WTC11 (cell line): ENCODE measurements at regions not wholly inside any gene's neighbourhood (a gene's known extent, or its start where the extent isn't known, plus 50 kb on each side); places are given as distances from the start of the nearest gene placed in this dataset.

Experiments
- ATAC-seq: fragments of 200-7000 bp; cut with Tn5 transposase; 2 replicates; pipeline ENCODE4 v1.10.0; 2021; ENCODE audit warnings: mild to moderate bottlenecking, moderate library complexity
- CTCF ChIA-PET: fragments of 300-600 bp; sonication (Branson Sonifier 250); formaldehyde crosslinking; loops from one replicate; lab custom pipeline; 2021; ENCODE audit warnings: antibody characterized with exemption; lab: Charles Lee
- POLR2A ChIA-PET: fragments of 350-600 bp; sonication (Branson Sonifier 250); formaldehyde crosslinking; loops from one replicate; lab custom pipeline; 2021; ENCODE audit warnings: antibody characterized with exemption; lab: Charles Lee
- DNase-seq: peaks from one replicate; pipeline ENCODE4 v3.0.0; 2021; ENCODE audit warnings: low spot score
- H3K27ac Mint-ChIP-seq: 2 replicates; pipeline ENCODE4 v1.8.0; 2021; ENCODE audit warnings: mixed read lengths
- H3K27me3 Mint-ChIP-seq: 2 replicates; pipeline ENCODE4 v1.8.0; 2021; ENCODE audit warnings: low read depth, mild to moderate bottlenecking, moderate library complexity, mixed read lengths
- H3K36me3 Mint-ChIP-seq: 2 replicates; pipeline ENCODE4 v1.8.0; 2021; ENCODE audit warnings: mixed read lengths
- H3K4me1 Mint-ChIP-seq: 2 replicates; pipeline ENCODE4 v1.8.0; 2022; ENCODE audit warnings: mixed read lengths
- H3K4me3 Mint-ChIP-seq: 2 replicates; pipeline ENCODE4 v1.8.0; 2021; ENCODE audit warnings: mild to moderate bottlenecking, moderate library complexity, mixed read lengths
- H3K9me3 Mint-ChIP-seq: 2 replicates; pipeline ENCODE4 v1.8.0; 2021; ENCODE audit warnings: mixed read lengths
- ATF6 ChIP-seq: sonication (generic); formaldehyde crosslinking; IDR thresholded peaks from 2 replicates; pipeline ENCODE4 v1.8.1; 2023; ENCODE audit warnings: mild to moderate bottlenecking, missing genetic modification reagents
- CREB1 ChIP-seq: sonication (generic); formaldehyde crosslinking; IDR thresholded peaks from 2 replicates; pipeline ENCODE4 v1.8.0; 2023; ENCODE audit warnings: mild to moderate bottlenecking, missing genetic modification reagents
- EMX1 ChIP-seq: fragments of 250-450 bp; sonication (Bioruptor Pico); IDR thresholded peaks from 2 replicates; pipeline ENCODE4 v1.8.0; 2021; ENCODE audit warnings: mild to moderate bottlenecking
- ETV6 ChIP-seq: sonication (generic); formaldehyde crosslinking; IDR thresholded peaks from 2 replicates; pipeline ENCODE4 v1.8.1; 2022; ENCODE audit warnings: mild to moderate bottlenecking, missing genetic modification reagents
- IRF1 ChIP-seq: sonication (generic); formaldehyde crosslinking; IDR thresholded peaks from 2 replicates; pipeline ENCODE4 v1.8.0; 2023; ENCODE audit warnings: missing genetic modification reagents
- MXD4 ChIP-seq: fragments of 250-450 bp; sonication (Bioruptor Pico); IDR thresholded peaks from 2 replicates; pipeline ENCODE4 v1.8.0; 2021; ENCODE audit warnings: mild to moderate bottlenecking, moderate library complexity, borderline replicate concordance
- NFATC4 ChIP-seq: fragments of 250-450 bp; sonication (Bioruptor Pico); IDR thresholded peaks from 2 replicates; pipeline ENCODE4 v1.9.0; 2021; ENCODE audit warnings: mild to moderate bottlenecking
- NFE2L1 ChIP-seq: sonication (generic); formaldehyde crosslinking; IDR thresholded peaks from 2 replicates; pipeline ENCODE4 v1.8.1; 2023; ENCODE audit warnings: missing genetic modification reagents
- NR1H2 ChIP-seq: sonication (generic); formaldehyde crosslinking; IDR thresholded peaks from 2 replicates; pipeline ENCODE4 v1.9.0; 2021; ENCODE audit warnings: mild to moderate bottlenecking, moderate library complexity, missing genetic modification reagents
- SMAD3 ChIP-seq: sonication (generic); formaldehyde crosslinking; IDR thresholded peaks from 2 replicates; pipeline ENCODE4 v1.8.0; 2022; ENCODE audit warnings: missing genetic modification reagents, mild to moderate bottlenecking, borderline replicate concordance
- ZNF263 ChIP-seq: sonication (generic); formaldehyde crosslinking; IDR thresholded peaks from 2 replicates; pipeline ENCODE4 v1.8.1; 2022; ENCODE audit warnings: low read depth, mild to moderate bottlenecking, moderate library complexity, missing genetic modification reagents
- ZNF416 ChIP-seq: fragments of 250-450 bp; sonication (Bioruptor Pico); IDR thresholded peaks from 2 replicates; pipeline ENCODE4 v1.9.0; 2021; ENCODE audit warnings: mild to moderate bottlenecking, inconsistent platforms
- ZSCAN18 ChIP-seq: fragments of 250-450 bp; sonication (Bioruptor Pico); IDR thresholded peaks from 2 replicates; pipeline ENCODE4 v2.1.2; 2022; ENCODE audit warnings: mild to moderate bottlenecking, moderate library complexity
- TF ChIP-seq, protein P1 (sequence below): sonication (generic); formaldehyde crosslinking; IDR thresholded peaks from 2 replicates; pipeline ENCODE4 v1.8.1; 2023; ENCODE audit warnings: mild to moderate bottlenecking, moderate library complexity, missing genetic modification reagents
- TF ChIP-seq, protein P2 (sequence below): fragments of 250-450 bp; sonication (Bioruptor Pico); IDR thresholded peaks from 2 replicates; pipeline ENCODE4 v1.8.0; 2021; ENCODE audit warnings: mild to moderate bottlenecking
- TF ChIP-seq, protein P3 (sequence below): sonication (generic); formaldehyde crosslinking; IDR thresholded peaks from 2 replicates; pipeline ENCODE4 v1.8.0; 2023; ENCODE audit warnings: mild to moderate bottlenecking, missing genetic modification reagents

DNA sequence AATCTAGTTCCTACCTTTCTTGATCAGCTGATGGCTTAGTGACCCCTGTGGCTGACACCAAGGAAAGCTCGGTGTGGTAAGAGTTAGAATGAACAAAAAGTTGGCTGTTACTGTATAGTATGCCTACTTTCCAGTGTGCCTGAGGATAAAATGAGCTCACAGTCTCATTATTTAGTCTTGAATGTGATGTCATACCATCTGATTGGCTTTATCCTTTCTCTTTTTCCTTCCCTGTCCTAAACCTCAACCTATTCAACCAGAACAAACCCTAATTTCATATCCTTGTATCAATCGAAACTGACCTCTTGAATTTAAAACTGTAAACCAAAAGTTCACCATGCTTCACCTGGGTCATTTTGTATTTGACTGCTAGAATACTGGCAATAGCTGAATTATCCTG lies 156.4 kb downstream of the PPARGC1A start:
- H3K4me1 Mint-ChIP-seq = peaks cover 24% of the 10 kb centered on the region
- no peak overlapping the region for H3K4me3 Mint-ChIP-seq
- H3K27me3 Mint-ChIP-seq = no peaks in the 10 kb centered on the region
- POLR2A ChIA-PET = interaction anchor here (0.7 kb wide), 1 partner anchor 18 kb away, joined by 3 read pairs; no protein-coding TSS in a partner anchor
- CTCF ChIA-PET = no interaction called here
- H3K27ac Mint-ChIP-seq = no peak overlapping the region
- H3K36me3 Mint-ChIP-seq = no peaks in the 10 kb centered on the region
- no peak for TF ChIP-seq ZSCAN18 (CRISPR knock-in tag)
- TF ChIP-seq, all 79 proteins: peak for 0
- peaks cover 18% of the 10 kb centered on the region; the same call in 1 of the 2 replicates for H3K9me3 Mint-ChIP-seq
- no peak for DNase-seq
- ATAC-seq = no peak

DNA sequence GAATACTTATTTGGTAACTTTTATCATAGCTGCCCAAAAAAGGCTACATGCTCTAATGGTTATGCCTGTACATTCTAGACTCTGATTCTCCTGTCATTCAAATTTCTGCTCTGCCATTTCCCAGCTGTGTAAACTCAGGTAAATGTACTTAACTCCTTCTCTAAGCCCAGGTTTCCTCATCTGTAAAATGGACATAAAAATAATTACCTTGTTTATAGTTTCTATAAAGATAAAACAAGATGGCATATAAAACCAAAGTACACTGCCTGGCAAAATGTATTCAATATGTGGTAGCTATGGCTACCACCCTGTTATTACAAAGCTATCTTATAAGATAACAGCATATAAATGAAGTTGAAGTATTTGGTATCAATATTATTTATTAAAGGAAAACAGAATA lies 158.8 kb downstream of the PPARGC1A start:
- peaks cover 30% of the 10 kb centered on the region for H3K9me3 Mint-ChIP-seq
- H3K4me1 Mint-ChIP-seq = peaks cover 23% of the 10 kb centered on the region
- CTCF ChIA-PET = no interaction called here
- TF ChIP-seq ZNF263 (CRISPR knock-in tag) = no peak
- no peak for TF ChIP-seq MXD4
- no peak for TF ChIP-seq NFATC4 (CRISPR knock-in tag)
- TF ChIP-seq, all 79 proteins: peak for 0
- POLR2A ChIA-PET = no interaction called here
- DNase-seq (no peak), ATAC-seq (no peak)
- Mint-ChIP-seq H3K27ac (no peak overlapping the region), H3K27me3 (peaks cover 11% of the 10 kb centered on the region), H3K4me3 (no peak overlapping the region), H3K36me3 (peaks cover 13% of the 10 kb centered on the region)

DNA sequence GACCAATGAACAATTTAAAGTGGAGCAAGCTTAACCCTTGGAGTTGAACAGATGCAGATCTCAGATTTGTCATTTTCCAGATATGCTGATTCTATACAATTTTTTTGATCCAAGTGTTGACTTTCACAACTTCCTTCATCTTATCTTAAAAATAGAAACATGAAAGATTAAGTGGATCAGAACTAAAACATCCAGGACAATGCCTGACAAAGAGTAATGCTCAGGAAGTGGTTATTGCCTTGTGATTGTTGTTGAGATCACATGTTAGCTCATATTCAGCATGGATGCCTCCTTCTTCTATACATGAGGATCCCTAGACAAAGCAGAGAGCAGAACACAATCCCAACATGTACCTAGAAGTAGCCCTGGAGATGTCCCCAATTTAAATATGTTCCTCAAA lies 160.9 kb downstream of the PPARGC1A start:
- H3K4me3 Mint-ChIP-seq = no peak overlapping the region
- TF ChIP-seq, protein P1, sequence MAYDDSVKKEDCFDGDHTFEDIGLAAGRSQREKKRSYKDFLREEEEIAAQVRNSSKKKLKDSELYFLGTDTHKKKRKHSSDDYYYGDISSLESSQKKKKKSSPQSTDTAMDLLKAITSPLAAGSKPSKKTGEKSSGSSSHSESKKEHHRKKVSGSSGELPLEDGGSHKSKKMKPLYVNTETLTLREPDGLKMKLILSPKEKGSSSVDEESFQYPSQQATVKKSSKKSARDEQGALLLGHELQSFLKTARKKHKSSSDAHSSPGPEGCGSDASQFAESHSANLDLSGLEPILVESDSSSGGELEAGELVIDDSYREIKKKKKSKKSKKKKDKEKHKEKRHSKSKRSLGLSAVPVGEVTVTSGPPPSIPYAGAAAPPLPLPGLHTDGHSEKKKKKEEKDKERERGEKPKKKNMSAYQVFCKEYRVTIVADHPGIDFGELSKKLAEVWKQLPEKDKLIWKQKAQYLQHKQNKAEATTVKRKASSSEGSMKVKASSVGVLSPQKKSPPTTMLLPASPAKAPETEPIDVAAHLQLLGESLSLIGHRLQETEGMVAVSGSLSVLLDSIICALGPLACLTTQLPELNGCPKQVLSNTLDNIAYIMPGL (CRISPR knock-in tag) = no peak
- TF ChIP-seq ETV6 (CRISPR knock-in tag) (no peak), ATF6 (no peak), CREB1 (no peak), ZNF416 (no peak), NFE2L1 (CRISPR knock-in tag) (no peak), NR1H2 (no peak), IRF1 (CRISPR knock-in tag) (no peak), EMX1 (CRISPR knock-in tag) (no peak), SMAD3 (CRISPR knock-in tag) (no peak)
- TF ChIP-seq, protein P2, sequence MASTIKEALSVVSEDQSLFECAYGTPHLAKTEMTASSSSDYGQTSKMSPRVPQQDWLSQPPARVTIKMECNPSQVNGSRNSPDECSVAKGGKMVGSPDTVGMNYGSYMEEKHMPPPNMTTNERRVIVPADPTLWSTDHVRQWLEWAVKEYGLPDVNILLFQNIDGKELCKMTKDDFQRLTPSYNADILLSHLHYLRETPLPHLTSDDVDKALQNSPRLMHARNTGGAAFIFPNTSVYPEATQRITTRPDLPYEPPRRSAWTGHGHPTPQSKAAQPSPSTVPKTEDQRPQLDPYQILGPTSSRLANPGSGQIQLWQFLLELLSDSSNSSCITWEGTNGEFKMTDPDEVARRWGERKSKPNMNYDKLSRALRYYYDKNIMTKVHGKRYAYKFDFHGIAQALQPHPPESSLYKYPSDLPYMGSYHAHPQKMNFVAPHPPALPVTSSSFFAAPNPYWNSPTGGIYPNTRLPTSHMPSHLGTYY (CRISPR knock-in tag) = no peak
- TF ChIP-seq, protein P3, sequence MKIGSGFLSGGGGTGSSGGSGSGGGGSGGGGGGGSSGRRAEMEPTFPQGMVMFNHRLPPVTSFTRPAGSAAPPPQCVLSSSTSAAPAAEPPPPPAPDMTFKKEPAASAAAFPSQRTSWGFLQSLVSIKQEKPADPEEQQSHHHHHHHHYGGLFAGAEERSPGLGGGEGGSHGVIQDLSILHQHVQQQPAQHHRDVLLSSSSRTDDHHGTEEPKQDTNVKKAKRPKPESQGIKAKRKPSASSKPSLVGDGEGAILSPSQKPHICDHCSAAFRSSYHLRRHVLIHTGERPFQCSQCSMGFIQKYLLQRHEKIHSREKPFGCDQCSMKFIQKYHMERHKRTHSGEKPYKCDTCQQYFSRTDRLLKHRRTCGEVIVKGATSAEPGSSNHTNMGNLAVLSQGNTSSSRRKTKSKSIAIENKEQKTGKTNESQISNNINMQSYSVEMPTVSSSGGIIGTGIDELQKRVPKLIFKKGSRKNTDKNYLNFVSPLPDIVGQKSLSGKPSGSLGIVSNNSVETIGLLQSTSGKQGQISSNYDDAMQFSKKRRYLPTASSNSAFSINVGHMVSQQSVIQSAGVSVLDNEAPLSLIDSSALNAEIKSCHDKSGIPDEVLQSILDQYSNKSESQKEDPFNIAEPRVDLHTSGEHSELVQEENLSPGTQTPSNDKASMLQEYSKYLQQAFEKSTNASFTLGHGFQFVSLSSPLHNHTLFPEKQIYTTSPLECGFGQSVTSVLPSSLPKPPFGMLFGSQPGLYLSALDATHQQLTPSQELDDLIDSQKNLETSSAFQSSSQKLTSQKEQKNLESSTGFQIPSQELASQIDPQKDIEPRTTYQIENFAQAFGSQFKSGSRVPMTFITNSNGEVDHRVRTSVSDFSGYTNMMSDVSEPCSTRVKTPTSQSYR (CRISPR knock-in tag) = no peak
- DNase-seq (no peak), ATAC-seq (no peak)
- H3K36me3 Mint-ChIP-seq = peaks cover 13% of the 10 kb centered on the region
- ChIA-PET POLR2A (no interaction called here), CTCF (no interaction called here)
- H3K9me3 Mint-ChIP-seq = peaks cover 25% of the 10 kb centered on the region
- H3K4me1 Mint-ChIP-seq = peaks cover 23% of the 10 kb centered on the region
- peaks cover 11% of the 10 kb centered on the region for H3K27me3 Mint-ChIP-seq
- H3K27ac Mint-ChIP-seq = no peak overlapping the region
